Dedifferentiated amniotic fluid mesenchymal stem cell (primary cell): ENCODE measurements at regions not wholly inside any gene's neighbourhood (a gene's known extent, or its start where the extent isn't known, plus 50 kb on each side); places are given as distances from the start of the nearest gene placed in this dataset.
"Not testable (repeated sequence)": the region's sequence is repeated elsewhere in the genome, so short reads cannot be mapped to it uniquely, and the experiment has no call there.

Experiments used
- DNase-seq: peaks from one replicate; pipeline ENCODE4 v3.0.0-alpha.2; 2016; ENCODE audit errors: extremely low spot score

GRCh38 chr1:243996223-243996622 lies 54.9 kb upstream of the ZBTB18 start:
- DNase-seq: no peak

- DNase-seq: no peak
Observed at GRCh38 chr1:243991650-243992049, 59.4 kb upstream of the ZBTB18 start.

GRCh38 chr1:243984788-243985187 lies 66.3 kb upstream of the ZBTB18 start:
- DNase-seq: no peak

GRCh38 chr1:243982447-243983018 lies 68.5 kb upstream of the ZBTB18 start:
- no peak for DNase-seq

- no peak for DNase-seq
Observed at GRCh38 chr1:243980471-243980870, 70.6 kb upstream of the ZBTB18 start.

GRCh38 chr1:243980071-243980470 lies 71.0 kb upstream of the ZBTB18 start:
- DNase-seq: no peak

GRCh38 chr1:243979396-243979795 lies 71.7 kb upstream of the ZBTB18 start:
- DNase-seq: no peak

- no peak for DNase-seq
Observed at GRCh38 chr1:243977094-243977493, 74.0 kb upstream of the ZBTB18 start.

GRCh38 chr1:243974451-243975292 lies 76.4 kb upstream of the ZBTB18 start:
- no peak for DNase-seq

- DNase-seq: no peak
Observed at GRCh38 chr1:243973169-243973568, 77.9 kb upstream of the ZBTB18 start.

- no peak for DNase-seq
Observed at GRCh38 chr1:243970077-243970476, 81.0 kb upstream of the ZBTB18 start.

GRCh38 chr1:243968413-243968812 lies 82.7 kb upstream of the ZBTB18 start:
- no peak for DNase-seq

GRCh38 chr1:243964915-243965314 lies 86.2 kb upstream of the ZBTB18 start:
- DNase-seq: no peak

- DNase-seq: no peak
Observed at GRCh38 chr1:243963571-243963970, 87.5 kb upstream of the ZBTB18 start.

- DNase-seq: no peak
Observed at GRCh38 chr1:243962541-243962940, 88.5 kb upstream of the ZBTB18 start.

GRCh38 chr1:243959998-243960397 lies 91.1 kb upstream of the ZBTB18 start:
- no peak for DNase-seq

GRCh38 chr1:243957141-243957540 lies 93.9 kb upstream of the ZBTB18 start:
- no peak for DNase-seq

GRCh38 chr1:243956450-243956849 lies 94.6 kb upstream of the ZBTB18 start:
- DNase-seq: no peak

GRCh38 chr1:243951207-243951606 lies 99.9 kb upstream of the ZBTB18 start:
- not testable (repeated sequence) for DNase-seq

GRCh38 chr1:243950166-243950565 lies 100.1 kb upstream of the AKT3 start:
- peak; percentile 76 for DNase-seq

GRCh38 chr1:243946946-243947345 lies 96.9 kb upstream of the AKT3 start:
- no peak for DNase-seq

- no peak for DNase-seq
Observed at GRCh38 chr1:243946253-243946652, 96.2 kb upstream of the AKT3 start.

GRCh38 chr1:243945727-243946126 lies 95.7 kb upstream of the AKT3 start:
- DNase-seq: no peak
